ENCODE measurements at regions not wholly inside any gene's neighbourhood (a gene's known extent, or its start where the extent isn't known, plus 50 kb on each side); places are given as distances from the start of the nearest gene placed in this dataset.
"Not testable (repeated sequence)": the region's sequence is repeated elsewhere in the genome, so short reads cannot be mapped to it uniquely, and the experiment has no call there.

DNA sequence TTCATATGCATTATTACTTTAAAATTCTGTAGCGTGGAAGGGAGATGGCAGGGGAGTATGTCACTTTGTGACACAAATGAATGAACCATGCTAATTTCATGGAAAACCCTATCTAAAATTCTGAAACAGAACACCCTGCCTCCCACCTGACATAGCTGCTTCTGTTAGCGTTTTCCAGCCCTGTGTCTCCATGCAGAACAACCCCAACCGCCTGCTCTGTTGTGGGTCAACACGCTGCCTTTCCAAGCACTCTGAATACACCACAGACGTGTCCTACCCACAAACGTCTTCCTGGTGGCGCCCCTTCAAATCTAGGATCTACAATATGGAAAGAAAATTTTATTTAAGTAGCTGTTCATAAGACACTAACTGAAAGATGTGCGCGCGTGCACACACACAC lies 238.6 kb downstream of the TRIML1 start:
- no peak for DNase-seq

DNA sequence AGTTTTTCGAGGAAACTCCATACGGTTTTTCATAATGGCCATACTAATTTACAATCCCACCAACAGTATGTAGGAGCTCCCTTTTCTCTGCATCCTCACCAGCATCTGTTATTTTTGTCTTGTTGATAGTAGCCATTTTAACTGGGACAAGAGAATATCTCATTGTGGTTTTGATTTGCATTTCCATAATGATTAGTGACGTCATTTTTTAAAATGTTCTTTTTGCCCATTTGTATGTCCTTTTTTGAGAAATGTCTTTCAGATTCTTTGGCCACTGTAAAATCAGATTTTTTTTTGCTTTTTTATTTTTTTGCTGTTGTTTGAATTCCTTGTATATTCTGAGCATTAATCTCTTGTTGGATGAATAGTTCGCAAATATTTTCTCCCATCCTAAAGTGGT lies 243.9 kb downstream of the TRIML1 start:
- no peak for DNase-seq

DNA sequence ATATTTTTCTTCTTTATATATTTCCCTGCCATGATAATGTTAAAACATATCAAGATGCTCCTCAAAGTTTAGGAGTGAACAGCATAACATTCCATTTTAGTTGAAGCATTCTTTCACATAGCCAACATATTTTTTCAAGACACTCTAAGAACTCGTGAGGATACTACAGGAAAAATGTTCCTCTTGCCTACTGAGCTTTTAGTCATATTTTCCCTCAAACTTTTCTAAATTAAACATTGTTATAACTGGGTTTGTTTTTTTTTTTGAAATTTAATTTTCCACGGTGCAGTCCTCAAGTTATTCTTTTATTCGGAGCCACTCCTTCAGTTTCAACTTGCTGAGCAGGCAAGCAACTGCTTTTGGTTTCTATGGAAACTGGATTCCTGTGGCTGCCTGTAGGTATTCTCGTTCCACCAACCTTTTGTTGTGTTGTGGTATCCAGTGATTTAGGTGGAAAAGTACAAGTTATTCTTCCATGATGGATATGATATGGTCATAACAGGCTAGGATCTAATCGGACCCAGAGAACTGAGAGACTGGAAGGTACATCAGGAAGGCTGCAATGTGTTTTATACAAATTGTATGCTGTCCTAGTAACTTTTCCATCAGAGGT lies 248.0 kb downstream of the TRIML1 start:
- no peak for DNase-seq

DNA sequence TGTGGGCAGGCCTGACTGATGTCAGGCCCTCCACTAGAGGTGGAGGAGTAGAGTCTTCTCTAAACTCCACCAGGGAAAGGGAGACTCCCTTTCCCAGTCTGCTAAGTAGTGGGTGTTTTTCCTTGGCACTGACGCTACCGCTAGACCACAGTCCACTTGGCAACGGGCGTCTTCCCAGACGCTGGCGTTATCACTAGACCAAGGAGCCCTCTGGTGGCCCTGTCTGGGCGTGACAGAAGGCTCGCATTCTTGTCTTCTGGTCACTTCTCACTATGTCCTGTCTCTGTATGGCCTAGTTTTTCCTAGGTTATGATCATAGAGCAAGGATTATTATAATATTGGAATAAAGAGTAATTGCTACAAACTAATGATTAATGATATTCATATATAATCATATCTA lies 252.1 kb downstream of the TRIML1 start:
- DNase-seq, result peak; percentile 7

DNA sequence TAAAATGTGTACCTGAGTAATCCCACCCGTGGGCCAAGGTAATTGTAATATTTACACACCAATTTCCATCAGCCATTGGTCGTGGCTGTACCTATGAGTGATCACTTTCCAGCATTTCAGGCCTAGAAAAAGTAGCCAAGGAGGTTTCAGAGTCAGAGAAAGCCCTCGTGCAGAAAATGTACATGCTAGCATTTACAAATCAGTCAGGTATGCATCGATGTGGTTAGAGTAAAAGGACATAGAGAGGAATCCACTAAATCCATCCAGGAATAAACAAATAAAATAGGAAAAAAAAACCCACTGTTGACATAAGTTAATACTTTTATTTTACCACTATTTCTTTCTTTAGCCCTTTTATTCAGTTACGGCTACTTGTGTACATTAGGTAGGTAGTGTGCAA lies 256.8 kb downstream of the TRIML1 start:
- no peak for DNase-seq

DNA sequence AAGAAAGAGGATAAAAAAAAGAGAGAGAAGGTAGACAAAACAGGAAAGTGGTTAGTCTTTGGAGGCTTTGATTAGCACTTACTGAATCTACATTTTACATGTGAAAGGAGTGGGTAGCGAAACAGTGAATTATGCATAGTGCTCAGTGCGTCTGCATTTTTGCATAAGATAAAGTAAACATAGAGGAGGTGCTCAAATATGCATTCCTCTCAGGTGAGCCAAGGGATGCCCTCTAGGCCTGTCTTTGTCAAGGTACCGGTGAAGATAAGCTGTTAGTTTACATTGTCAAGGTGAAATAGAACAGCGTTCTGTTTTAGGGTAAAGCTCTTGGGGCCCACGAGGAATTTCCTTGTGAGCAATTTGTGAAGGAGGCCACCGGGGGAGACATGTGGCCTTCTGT lies 260.6 kb downstream of the TRIML1 start:
- DNase-seq, result no peak

DNA sequence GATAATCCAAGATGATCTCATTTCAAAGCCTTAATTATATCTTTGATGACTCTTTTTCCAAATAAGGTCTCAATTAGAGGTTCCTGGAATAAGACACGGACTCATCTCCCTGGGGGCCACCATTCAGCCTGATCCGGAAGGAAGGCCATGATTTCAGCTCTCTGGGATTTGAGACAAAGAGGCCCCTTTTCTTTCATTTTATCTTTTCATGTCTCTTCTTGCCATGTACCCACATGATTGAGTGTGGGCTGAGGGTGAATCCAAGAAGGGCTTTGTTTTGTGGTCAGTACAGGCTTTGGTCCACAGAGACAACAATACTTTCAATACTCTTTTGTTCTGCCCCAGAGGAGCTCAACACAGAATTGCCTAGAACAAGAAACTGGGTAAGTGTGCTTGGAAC lies 261.2 kb downstream of the TRIML1 start:
- DNase-seq, result peak; percentile 7

DNA sequence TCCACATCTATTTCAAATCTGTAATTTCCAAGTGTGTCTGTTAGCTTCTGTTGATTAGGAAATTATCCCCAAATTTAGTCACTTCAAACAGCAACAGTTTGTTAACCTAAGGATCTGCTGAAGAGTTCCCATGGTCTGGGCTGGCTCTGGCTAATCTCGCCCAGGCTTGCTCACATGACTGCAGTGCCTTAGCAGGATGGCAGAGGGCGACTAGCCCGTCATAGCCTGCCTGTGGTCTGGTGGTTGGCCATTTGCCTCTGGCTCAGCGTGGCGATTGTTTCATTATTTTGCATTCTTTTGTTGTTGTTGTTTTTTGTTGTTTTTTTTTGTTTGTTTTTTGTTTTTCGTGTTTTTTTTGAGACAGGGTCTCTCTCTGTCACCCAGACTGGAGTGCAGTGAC lies 264.0 kb downstream of the TRIML1 start:
- DNase-seq, result peak; percentile 1

DNA sequence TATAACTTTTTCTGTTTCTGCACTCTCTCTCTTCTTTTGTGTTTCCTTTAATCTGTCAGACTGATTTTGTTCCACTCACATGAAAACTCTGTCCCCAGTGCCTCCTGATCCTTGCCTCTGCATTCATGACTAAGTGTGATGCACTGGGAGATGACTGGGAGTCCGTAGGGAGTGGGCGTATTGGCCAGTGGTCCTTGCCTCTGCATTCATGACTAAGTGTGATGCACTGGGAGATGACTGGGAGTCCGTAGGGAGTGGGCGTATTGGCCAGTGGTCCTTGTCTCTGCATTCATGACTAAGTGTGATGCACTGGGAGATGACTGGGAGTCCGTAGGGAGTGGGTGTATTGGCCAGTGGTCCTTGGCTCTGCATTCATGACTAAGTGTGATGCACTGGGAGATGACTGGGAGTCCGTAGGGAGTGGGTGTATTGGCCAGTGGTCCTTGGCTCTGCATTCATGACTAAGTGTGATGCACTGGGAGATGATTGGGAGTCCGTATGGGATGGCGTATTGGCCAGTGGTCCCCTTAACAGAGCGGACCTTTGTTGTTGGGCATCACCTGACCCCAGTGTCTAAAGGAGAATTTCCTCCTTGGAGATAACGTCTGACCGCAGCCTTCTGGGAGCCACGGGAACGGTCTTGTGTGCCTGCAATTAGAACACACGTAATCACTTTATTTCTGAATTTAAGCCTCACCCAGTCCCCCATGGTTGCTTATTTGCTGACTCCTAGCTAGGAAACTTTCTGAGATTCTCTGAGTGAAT lies 266.0 kb downstream of the TRIML1 start:
- not testable (repeated sequence) for DNase-seq

DNA sequence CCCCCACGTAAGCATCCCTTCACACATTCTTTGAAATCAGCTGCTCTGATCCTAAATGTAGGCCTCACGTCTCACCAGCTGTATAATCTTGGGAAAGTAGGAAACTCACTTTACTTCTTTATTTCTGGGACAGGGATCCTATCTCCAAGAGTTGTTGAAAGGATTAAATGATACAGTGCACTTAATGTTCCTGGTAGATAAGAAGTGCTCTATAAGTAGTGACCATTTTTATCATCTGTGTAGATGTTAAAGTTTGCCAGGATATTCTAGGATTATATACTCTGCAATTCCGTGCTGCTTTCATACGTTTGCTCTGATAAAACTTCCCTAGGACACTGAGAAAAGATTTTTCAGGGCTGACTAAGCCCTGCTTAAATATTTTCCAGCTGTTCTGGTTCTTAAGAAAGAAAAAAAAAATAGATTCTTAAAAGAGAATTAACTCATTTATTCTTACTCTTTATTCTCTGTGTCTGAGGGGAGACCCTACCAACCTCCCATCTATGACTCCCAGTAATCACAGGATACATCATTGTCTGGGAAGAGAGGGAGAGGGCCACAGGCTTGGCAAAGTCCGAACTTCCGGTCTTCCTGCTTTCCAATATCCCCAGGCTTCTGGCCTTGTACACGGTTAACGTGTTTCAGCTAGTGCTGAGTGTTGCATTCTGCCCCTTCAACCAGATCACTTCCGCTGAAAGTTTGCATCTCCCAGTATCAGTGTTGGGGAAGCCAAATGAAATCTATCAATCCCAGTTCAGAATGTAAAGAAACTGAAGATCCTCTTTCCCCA lies 269.2 kb downstream of the TRIML1 start:
- DNase-seq, result no peak

DNA sequence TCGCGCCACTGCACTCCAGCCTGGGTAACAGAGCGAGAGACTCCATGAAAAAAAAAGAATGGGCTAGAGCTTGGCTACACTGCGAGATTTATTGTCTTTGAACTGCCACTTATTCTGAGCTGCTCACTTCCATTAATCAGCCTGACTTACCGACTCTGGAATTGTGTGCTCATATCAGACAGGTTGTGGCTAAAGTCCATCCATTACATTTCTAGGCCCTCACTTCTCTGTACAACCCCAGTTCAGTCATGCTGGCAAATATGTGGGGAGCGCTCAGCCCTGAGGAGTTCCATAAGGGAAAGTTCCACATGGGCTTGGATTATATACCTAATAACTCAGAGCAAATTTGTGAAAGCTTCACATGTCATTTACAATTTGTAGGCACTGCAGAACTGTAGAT lies 270.6 kb downstream of the TRIML1 start:
- DNase-seq, result no peak

DNA sequence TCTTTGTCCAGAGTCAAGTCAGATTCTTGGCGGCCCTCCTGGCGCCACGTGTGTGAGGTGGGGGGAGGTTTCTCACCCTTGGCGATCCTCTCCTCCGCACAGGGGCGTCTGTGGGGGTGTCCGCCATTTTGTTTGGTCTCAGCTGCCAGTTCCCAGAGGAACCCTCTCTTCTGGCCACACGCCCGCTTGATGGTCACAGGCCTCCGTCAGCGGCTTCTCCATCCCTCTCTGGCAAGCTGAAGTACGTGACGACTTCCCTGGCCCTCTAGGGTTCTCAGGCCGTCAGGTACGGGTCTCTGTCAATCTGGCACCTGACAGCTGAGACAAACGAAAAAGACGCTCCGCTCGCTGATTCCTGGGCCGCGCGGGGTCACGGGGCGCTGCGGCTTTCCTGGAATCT lies 272.6 kb downstream of the TRIML1 start:
- DNase-seq, result no peak

DNA sequence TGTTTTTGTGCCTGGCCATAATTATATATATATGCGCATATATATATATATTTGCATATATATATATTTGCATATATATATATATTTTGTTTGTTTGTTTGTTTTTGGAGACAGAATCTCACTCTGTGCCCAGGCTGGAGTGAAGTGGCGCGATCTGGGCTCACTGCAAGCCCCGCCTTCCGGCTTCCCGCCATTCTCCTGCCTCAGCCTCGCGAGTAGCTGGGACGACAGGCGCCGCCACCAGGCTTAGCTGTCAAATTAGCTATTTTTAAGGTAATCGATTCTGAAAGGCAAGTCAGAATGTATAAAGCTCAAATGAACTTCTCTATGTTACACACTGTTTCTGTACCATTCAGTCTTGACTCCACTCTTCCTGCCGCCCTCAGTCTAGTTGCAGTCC lies 273.3 kb downstream of the TRIML1 start:
- DNase-seq, result no peak

DNA sequence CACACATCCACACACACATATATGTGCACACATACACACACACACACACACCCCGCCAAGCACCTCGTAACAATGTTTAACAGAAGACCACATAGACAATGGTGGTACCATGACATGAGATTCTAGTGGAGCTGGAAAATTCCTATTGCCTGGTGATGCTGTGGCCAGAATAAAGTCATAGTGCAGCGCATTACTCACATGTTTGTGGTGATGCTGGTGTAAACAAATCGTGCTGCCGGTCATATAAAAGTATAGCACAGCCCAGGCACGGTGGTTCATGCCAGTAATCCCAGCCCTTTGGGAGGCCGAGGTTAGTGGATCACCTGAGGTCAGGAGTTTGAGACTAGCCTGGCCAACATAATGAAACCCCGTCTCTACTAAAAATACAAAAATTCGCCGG lies 275.2 kb downstream of the TRIML1 start:
- no peak for DNase-seq

DNA sequence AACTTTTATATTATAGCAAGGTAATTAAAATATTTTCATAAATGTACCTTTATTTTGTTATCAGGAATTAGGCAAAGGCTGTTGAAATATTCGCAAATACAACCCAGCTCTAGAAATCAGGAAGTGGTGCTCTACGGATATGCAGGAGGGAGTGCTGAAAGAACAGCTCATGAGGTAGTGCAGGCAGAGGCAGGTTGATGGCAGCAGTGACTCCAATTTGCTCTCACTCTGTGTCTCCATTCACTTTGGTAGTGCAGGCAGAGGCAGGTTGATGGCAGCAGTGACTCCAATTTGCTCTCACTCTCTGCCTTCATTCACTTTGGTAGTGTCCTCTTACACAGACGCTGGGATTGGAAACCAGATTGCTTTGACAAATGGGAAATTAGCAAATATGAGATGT lies 277.9 kb downstream of the TRIML1 start:
- no peak for DNase-seq

DNA sequence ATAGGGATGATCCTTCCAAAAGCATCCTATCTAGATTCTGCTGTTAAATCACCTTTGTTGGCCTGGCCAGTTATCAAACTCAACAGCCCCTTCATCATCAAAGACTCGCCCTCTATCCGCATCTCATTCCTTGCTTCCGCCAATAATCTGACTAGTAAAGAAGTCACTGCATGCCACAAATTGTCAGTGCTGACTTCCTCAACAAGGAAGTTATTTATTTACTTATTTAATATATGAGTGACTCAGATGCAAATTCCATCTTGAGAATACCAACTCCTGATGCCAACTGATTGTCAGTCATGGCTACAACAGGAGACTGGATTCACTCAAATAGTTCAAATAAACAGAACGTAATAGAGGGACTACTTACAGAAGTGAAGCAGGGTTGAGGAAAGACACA lies 283.8 kb downstream of the TRIML1 start:
- no peak for DNase-seq

DNA sequence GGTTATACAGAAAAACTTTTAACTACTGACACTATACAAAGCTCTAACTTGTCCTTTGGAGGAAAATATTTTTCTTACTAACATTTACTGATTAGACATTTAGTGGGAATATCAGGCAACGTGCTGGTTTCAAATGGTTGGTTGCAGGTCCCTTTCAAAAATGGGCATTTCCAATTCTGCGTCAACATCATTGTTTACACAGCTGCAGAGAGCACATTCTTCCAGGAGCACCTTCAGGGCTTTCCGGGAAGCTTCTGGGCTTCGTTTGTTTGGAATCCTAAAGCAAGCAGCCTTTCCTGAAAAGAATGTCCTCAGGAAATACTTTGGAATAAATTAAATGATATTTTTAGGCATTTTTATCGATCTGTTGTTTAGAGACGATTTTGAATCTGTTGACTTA lies 289.7 kb downstream of the TRIML1 start:
- DNase-seq, result no peak

DNA sequence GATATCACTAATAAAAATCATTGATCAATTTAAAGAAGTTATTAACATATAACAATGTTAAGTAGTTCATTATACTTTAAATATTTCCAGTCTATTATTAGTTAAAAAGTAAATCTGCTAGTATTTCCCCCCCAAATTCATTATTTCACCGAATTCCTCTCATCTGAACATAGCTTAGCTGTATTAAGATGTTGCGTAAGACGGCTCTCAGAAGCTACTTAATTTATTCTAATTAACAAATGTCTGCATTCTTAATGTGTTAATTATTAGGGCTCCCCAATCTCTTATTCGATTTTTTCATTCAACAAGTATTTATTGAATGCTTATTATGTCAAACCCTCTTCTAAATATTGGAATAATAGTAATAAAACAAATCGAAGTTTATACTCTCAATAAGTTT lies 290.7 kb downstream of the TRIML1 start:
- DNase-seq, result no peak

DNA sequence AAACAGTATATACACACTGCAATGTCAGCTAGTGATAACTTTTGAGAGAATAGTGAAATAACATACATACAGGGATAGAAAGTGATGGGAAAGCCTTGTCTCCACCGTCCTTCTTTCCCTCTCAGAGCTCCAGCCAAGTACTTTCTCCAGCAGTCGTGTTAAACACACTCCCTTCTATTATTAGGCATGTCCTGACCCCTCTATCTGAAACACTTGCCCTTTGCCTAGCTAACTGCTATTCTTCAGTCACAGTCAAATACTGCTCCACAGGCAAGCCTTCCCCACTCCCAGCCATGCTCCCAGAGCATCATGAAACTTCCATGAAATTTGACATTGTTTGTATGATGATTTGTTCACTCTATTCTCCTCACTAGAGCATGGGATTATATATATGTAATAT lies 291.1 kb downstream of the TRIML1 start:
- DNase-seq, result no peak

DNA sequence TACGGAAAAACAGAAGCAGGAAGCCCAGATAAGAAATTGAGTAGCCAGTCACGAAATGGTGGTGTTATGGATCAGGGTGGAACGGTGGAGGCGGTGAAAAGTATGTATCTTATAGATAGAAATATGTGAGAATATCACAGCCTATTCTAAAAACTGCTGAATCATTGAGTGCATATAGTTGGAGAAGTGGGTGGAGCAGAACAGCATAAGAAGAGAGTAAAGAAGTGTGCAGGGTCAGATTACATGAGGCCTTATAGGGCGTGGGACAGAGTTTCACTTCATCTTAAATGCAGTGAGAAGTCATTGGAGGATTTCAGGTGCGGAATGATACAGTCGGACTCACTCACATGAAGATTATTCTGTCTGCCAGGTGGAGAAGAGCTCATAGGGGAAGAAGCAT lies 293.1 kb downstream of the TRIML1 start:
- DNase-seq, result no peak

DNA sequence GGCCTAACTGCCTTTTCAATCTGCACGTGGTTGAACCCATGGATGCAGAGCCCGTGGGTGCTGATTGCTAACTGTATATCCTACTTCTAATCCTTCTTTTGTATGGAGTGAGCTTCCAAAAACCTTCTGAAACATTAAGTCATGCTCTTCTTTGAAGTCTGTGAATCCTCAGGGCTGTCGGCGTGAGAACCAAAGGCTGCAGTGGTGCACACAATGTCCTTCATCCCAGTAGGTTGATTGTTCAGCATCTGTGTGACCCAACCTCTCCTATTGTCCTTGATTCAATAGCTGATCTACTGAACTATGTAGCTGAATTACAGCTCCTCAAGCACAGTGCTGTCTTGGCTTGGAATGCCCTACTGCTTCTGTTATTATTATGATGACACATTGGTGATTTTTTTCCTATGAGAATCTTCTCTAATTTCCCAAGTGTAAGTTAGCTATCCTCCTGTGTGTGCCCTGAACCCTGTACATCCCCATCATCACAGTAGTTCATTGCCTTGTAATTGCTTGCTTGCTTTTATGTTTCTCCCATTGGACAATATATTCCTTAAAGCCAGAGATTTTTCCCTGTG lies 294.6 kb downstream of the TRIML1 start:
- no peak for DNase-seq

DNA sequence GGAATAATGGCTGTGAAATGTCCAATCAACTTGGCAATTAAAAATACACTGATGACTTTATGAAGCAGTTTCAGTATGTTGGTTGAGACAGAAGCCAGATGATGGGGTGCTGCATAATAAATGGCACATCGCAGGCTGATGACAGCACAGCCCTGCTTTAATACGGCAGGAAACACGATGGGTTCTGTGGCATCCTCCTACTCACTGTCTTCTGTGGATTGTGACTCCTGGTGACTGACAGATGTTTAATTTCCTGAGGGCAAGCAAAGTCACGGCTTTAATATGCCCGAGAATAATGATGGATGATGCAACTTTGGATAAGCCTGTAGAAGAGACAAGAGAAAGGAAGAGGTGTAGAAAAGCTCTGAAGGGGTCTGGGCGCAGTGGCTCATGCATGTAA lies 295.4 kb downstream of the TRIML1 start:
- DNase-seq, result no peak

DNA sequence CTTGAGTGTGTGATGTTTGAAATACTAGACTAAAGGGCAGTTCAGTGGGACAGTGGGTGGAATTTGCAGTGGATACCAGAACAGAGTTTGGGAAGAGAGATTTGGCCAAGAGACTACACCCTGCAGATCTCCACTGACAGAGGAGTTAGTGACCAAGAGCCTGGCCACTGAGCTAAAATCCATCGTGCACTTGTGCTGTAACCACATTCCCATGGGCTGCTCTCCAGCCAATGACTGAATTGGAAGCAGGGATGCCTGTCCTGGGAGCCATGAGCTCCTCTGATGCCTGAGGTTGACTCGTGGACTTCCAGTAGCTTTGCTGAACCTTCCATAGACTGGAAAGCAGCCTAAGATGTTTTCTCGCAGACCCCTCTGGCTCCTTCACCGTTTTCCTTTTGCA lies 296.1 kb downstream of the TRIML1 start:
- no peak for DNase-seq

DNA sequence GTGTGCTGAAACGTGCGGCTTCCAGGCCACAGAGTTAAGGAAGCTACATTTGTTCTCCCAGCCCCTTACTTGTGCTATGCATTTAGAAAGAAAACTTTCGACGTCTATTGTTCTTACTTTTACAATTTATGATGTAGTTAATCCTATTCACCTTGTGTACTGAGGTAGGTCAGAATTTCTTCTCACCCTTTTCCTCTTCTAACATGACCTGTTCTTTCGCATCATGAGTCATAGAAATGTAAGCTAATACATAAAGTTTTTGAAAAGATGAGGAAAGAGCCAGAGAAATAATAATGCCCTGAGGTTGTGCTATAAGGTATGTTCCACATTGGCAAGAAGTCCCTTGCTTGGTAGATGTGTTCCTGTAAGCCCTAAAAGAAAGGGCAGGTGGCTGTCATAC lies 298.3 kb downstream of the TRIML1 start:
- no peak for DNase-seq
